HG03159 (cell line): ENCODE measurements at regions not wholly inside any gene's neighbourhood (a gene's known extent, or its start where the extent isn't known, plus 50 kb on each side); places are given as distances from the start of the nearest gene placed in this dataset.

Experiments used
- ATAC-seq: cut with Tn5 transposase; IDR thresholded peaks from one replicate; pipeline ENCODE4 v1.9.1; 2021; ENCODE audit warnings: mild to moderate bottlenecking, moderate library complexity; ENCODE audit not compliant: unreplicated experiment

DNA sequence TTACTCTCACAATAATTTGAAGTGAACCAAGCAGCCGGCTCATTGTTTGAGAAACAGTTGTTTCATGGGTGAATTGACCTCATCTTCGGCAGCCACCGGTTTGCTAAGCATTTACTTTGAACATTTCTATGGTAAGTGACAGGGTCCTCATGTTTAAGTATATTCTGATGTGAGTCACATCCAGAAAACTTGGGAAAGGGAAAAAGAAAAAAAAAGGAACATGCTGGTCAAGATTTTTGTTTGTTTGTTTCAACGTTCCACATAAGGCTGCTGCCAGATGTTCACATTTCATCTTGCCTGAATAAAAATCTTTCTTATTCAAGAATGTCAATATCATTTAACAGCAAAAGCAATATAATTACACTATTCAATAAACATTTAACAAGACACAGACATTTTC is 55.0 kb upstream of the EXOC2 start:
- no peak for ATAC-seq

DNA sequence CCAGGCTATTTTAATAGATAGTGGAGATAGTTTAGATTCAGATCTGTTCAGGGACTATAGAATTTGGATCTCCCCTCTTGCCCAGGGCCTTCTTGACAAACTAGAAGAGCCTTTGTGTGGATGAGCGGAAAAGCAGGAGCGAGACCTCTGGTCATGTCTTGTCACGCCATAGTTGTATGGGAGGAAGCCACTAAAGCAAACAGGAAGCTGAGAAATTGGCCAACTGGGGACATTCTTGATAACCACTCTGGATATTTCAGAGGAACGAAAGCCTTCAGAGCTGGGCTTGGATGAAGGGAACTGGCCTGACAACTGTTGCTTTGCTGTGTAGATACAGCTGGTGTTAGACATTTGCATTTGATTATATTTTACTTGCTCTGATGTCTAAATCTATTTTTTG is 54.1 kb upstream of the EXOC2 start:
- ATAC-seq, result no peak

DNA sequence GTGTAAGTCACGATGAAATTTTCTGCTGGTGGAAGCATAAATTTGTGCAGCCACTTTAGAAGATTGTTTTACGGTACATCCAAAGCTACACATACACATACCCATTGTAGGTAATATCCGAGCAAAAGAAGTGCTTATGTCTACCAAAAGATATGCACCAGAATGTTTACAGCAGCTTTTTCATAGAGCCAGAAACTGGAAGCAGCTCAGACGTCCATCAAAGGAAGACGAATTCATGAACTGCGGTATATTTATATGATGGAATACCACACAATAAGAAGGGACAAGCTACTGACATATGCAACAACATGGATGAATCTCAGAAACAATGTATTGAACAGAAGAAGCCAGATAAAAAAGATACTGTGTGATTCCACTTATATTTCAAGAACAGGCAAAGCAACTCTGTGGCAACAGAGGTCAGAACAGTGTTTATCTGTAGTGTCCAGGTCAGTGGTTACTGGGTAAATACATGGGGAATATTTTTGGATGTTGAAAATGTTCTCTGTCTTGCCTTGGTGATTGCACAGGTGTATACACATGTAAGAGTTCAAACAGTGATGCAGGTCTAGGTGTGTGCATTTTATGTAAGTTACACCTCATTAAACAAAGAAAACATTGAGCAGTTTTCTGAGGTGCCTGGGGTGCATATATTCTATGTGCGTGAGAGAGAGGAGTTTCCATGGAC is 51.9 kb upstream of the EXOC2 start:
- ATAC-seq, result no peak

DNA sequence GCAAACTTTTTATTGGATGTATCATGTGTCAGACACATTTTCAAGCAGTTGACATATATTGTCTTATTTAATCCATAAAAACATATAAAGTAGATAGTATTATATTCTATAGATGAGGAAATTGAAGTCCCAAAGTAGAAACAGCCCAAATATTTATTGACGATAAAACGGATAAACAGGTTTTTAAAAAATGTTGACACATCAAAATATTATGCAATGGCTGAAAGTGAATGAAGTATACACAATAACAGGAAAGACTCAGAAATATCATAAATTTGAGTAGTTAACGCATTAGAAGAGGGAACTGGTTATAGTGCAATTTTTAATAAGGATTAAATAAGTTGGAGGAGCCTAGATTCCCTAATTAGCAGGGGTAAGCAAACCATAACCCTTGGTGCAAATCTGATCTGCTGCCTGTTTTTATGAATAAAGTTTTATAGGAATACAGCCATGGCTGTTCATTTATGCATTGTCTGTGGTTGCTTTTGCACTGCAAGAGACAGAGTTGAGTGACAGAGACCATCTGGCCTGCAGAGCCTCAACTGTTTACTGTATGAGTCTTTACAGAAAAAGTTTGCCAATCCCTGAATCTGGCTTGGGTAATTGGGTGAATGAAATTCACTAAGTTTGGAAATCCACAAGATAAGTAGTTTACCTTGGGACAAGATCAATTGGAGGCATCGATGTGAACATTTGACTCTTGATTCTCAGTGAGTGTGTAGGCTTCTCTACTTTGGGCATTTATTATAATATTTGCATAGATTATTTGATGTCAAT is 50.6 kb upstream of the EXOC2 start:
- ATAC-seq, result no peak
